ENCODE measurements at regions not wholly inside any gene's neighbourhood (a gene's known extent, or its start where the extent isn't known, plus 50 kb on each side); places are given as distances from the start of the nearest gene placed in this dataset.

DNA sequence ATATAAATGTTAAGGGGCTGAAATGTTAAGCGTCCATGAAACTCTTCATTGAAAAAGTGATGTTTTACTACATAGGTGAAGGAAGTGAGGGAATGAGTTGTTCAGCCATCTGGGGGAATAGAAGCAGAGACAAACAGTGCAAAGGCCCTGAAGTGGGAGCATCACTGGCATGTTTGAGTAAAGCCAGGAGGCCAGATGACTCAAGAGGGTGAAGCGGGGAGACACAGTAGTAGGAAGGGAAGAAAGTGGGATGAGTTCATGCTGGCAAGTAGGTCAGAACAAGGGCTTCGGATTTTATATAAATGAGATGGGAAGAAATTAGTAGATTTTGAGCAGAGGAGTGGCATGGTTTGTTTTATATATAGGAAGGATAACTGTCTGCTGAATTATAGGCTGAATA is 112.5 kb upstream of the MAP9 start:
- TF ChIP-seq POLR2AphosphoS5 (IDR thresholded peaks at IDR 0.05) (no peak), POLR2A (IDR thresholded peaks at IDR 0.05) (no peak), EP300 (IDR thresholded peaks at IDR 0.05) (no peak)
- TF ChIP-seq, protein P1, sequence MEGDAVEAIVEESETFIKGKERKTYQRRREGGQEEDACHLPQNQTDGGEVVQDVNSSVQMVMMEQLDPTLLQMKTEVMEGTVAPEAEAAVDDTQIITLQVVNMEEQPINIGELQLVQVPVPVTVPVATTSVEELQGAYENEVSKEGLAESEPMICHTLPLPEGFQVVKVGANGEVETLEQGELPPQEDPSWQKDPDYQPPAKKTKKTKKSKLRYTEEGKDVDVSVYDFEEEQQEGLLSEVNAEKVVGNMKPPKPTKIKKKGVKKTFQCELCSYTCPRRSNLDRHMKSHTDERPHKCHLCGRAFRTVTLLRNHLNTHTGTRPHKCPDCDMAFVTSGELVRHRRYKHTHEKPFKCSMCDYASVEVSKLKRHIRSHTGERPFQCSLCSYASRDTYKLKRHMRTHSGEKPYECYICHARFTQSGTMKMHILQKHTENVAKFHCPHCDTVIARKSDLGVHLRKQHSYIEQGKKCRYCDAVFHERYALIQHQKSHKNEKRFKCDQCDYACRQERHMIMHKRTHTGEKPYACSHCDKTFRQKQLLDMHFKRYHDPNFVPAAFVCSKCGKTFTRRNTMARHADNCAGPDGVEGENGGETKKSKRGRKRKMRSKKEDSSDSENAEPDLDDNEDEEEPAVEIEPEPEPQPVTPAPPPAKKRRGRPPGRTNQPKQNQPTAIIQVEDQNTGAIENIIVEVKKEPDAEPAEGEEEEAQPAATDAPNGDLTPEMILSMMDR (IDR thresholded peaks at IDR 0.05): no peak

All from gastroesophageal sphincter (tissue), 3 donors.